ENCODE measurements at regions not wholly inside any gene's neighbourhood (a gene's known extent, or its start where the extent isn't known, plus 50 kb on each side); places are given as distances from the start of the nearest gene placed in this dataset.

GRCh38 chr3:43191116-43191515, 85.2 kb upstream of the POMGNT2 start:
- TF ChIP-seq CTCF (IDR thresholded peaks at IDR 0.05): no peak
- TF ChIP-seq POLR2A (IDR thresholded peaks at IDR 0.05): no peak

Measured in tibial nerve (tissue), 3 donors.